Peyer's patch (tissue), 4 donors: ENCODE measurements at regions not wholly inside any gene's neighbourhood (a gene's known extent, or its start where the extent isn't known, plus 50 kb on each side); places are given as distances from the start of the nearest gene placed in this dataset.

ENCODE experiments used
- CTCF ChIP-seq, 6 experiments: fragments of 450-650 bp in 4 of 6; fragments of 200-600 bp in 2 of 6; sonication (generic) in 1 of 6; IDR thresholded peaks; one replicate each; pipeline ENCODE4 v1.5.1; 2017 to 2019; ENCODE audit warnings: antibody characterized with exemption in 6 of 6, mild to moderate bottlenecking in 3 of 6, moderate library complexity in 1 of 6
- POLR2A ChIP-seq, 2 donors: fragments of 450-650 bp; IDR thresholded peaks; one replicate each; pipeline ENCODE4 v1.5.1; 2017; ENCODE audit warnings: antibody characterized with exemption in 2 of 2, mild to moderate bottlenecking in 2 of 2, moderate library complexity in 2 of 2

DNA sequence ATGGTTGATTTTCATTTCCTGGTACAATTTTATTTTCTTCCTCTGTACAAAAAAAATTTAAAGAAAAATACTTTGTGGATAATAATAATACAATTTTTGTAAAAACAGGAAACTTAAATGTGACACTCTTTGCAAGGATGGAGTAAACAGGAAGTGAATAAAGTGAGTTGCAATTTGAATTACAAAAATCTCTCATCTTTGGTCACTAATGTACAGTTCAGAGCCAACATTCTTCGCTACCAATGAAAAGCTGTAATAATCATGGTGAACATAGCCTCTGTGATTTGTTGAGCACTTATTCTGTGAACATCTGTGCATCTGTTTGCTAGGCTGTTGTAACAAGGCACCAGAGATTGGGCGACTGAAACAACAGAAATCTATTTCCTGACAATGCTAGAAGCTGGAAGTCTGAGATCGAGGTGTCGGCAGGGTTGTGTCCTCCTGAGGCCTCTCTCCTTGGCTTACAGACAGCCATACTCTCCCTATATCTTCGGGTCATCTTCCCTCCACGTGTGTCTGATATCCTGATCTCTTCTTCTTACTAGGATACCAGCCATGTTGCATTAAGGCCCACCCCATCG, 295.3 kb upstream of the KLF6 start:
- TF ChIP-seq POLR2A (IDR thresholded peaks at IDR 0.05) (no peak), CTCF (IDR thresholded peaks at IDR 0.05) (no peak)
